Anterior cingulate cortex (tissue), 58 donors: ENCODE measurements at regions not wholly inside any gene's neighbourhood (a gene's known extent, or its start where the extent isn't known, plus 50 kb on each side); places are given as distances from the start of the nearest gene placed in this dataset.
"Not testable (repeated sequence)": the region's sequence is repeated elsewhere in the genome, so short reads cannot be mapped to it uniquely, and the experiment has no call there.

Experiments
- DNase-seq, 58 donors: peaks; one replicate each; lab custom pipeline; 2025; lab: John Stamatoyannopoulos, UW

GRCh38 chr15:59792359-59792758 is 103.2 kb upstream of the BNIP2 start:
- no peak for DNase-seq

- no peak for DNase-seq
Observed at GRCh38 chr15:59791755-59792154, 102.6 kb upstream of the BNIP2 start.

GRCh38 chr15:59791079-59791478 is 102.0 kb upstream of the BNIP2 start:
- no peak for DNase-seq

GRCh38 chr15:59786466-59786865 is 97.3 kb upstream of the BNIP2 start:
- not testable (repeated sequence) for DNase-seq

GRCh38 chr15:59785981-59786380 is 96.9 kb upstream of the BNIP2 start:
- not testable (repeated sequence) for DNase-seq

GRCh38 chr15:59783774-59784520 is 94.8 kb upstream of the BNIP2 start:
- not testable (repeated sequence) for DNase-seq

GRCh38 chr15:59779110-59779509 is 90.0 kb upstream of the BNIP2 start:
- no peak for DNase-seq

GRCh38 chr15:59764775-59765174 is 75.7 kb upstream of the BNIP2 start:
- no peak for DNase-seq

GRCh38 chr15:59762558-59762957 is 73.4 kb upstream of the BNIP2 start:
- DNase-seq = no peak

GRCh38 chr15:59760256-59760655 is 71.1 kb upstream of the BNIP2 start:
- DNase-seq = not testable (repeated sequence)

- no peak for DNase-seq
Observed at GRCh38 chr15:59751552-59752413, 62.7 kb upstream of the BNIP2 start.

GRCh38 chr15:59746777-59747176 is 57.7 kb upstream of the BNIP2 start:
- DNase-seq = no peak

GRCh38 chr15:59741274-59741906 is 52.3 kb upstream of the BNIP2 start:
- DNase-seq = no peak

- no peak for DNase-seq
Observed at GRCh38 chr15:59739557-59740186, 50.6 kb upstream of the BNIP2 start.
